ENCODE measurements at regions not wholly inside any gene's neighbourhood (a gene's known extent, or its start where the extent isn't known, plus 50 kb on each side); places are given as distances from the start of the nearest gene placed in this dataset.

- DNase-seq (ENCODE audit: low spot score), result no peak
Observed at GRCh38 chr21:19844334-19844733, 1153.9 kb upstream of the NCAM2 start.

DNA sequence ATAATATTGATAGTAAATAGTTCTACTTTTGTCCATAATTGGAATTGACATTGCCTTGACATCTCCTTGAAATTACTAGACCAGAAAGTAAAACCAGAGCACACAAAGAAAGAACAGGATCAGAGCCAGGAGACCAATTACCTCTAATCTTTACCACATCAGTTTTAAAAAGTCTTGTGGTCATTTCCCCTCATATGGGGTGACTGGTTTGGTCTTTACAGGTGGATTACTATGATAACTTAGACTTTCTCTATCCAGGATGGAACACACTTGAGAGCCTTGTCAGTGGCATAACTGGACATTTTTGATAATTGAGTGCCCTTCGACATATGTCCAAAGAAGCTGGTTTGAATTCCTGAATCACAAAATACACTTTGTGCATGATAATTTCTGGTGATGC is 1148.1 kb upstream of the NCAM2 start:
- DNase-seq (ENCODE audit: low spot score), result no peak

GRCh38 chr21:19853061-19853460 is 1145.1 kb upstream of the NCAM2 start:
- no peak for DNase-seq (ENCODE audit: low spot score)

DNA sequence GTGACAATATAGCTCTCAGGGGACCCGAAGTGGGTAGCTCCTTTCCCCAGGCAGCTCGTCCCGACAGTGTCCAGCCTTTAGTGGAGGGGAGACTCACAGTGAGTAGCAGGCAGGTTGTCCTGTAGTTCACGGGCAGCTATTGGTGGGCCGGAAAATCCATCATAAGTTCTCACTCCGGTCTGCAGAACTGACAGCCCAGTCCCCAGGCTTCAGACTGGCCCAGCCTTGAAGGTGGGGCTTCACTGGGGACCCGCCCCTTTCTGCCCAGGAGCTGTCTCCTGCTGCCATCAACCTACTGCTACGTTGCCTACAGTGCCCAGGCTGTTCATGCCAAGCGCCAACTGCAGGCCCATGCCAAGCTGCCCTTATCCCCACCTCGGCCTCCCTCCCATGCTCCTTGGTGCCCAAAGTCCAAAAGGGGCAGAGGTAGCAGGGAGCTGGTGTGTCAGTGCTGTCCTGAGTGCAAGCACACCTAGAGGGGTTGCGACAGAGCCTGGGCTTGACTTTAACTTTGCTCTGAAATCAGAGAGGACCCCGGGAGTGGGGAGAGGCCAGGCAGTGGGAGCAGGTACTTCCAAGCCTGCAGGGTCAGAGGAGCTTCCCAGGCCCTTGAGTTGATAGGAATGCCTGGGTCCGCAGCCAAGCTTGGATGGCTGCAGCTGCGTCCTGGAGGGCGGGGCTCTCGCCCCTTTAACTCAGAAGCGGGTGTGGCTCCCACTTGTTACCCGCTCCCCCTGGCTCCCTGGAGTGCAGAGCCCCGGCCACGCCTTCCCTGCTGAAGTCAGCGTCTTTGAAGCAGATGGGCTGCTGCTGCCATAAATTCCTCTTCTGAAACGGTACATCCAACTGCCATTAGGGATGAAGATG is 1144.3 kb upstream of the NCAM2 start:
- no peak for DNase-seq (ENCODE audit: low spot score)

GRCh38 chr21:19855522-19855921 is 1142.7 kb upstream of the NCAM2 start:
- no peak for DNase-seq (ENCODE audit: low spot score)

DNA sequence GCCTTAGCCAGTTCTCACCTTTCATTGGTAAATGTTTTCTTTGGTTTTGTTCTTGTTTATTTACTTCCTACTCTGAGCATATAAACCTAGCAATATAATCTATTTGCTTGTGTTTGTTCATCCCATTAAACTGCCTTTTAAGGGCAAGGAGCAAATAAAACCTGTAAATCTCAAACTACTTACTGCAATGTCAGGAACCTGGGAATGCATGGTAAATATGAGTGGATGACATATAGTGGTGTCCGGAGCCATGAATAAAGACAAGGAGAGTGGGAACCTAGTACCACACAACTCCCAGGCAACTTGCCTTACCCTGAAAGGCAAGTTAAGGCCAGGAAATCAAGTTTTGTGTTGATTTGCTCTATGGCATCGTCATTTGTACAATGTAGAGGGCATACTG is 1133.7 kb upstream of the NCAM2 start:
- no peak for DNase-seq (ENCODE audit: low spot score)

DNA sequence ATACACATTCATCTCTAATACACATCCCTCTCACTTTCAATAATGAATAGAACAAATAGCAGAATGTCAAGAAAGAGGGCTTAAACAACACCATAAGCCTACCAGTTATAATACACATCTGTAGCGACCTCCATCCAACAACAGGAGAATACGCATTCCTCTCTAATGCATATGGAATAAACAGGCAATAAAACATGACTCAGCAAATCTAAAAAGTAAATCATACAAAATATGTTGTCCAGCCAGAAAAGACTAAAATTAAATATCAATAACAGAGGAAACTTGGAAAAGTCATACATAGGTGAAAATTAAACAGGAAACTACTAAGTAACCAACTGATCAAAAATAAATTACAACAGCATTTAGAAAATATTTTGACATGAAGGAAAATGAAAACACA is 1127.5 kb upstream of the NCAM2 start:
- DNase-seq (ENCODE audit: low spot score), result no peak

GRCh38 chr21:19874521-19874920 is 1123.7 kb upstream of the NCAM2 start:
- no peak for DNase-seq (ENCODE audit: low spot score)

- no peak for DNase-seq (ENCODE audit: low spot score)
Observed at GRCh38 chr21:19878133-19878532, 1120.1 kb upstream of the NCAM2 start.

DNA sequence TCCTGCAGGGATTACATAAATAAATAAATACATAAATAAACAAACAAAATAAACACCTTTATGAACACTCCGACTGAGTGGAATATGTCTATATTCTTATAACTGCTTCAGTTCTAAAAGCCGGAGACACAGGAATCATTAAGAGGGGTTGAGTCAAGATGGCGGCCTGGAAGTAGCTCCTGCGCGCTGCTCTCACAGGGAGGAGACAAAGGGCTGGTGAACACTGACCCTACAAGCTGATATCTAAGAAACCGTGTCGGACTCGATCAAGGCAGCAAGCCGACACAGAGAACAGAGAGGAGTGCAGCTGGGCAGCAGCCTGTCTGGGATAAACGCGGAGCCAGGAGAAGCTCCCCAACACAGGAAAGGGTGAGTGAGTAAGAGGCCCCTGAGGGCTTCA is 1098.6 kb upstream of the NCAM2 start:
- DNase-seq (ENCODE audit: low spot score), result no peak

DNA sequence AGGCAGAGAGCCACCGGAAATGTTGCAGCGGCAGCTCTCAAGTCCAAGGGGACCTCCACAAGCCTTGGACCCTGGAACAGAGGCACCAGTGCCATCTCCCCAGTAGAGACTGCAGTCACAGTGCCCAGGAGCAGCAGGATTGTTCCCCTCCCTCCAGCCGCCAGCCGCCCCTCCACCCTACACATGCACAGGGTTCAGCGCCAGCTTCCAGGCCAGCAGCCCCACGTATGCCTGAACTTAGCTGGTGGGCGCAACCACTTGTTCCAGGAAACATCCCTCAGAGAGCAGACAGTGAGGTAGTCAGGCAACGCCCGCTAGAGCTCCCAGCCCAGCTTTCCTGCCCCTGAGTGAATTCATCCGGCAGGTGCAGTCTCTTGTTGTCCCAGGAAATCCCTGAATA is 1098.1 kb upstream of the NCAM2 start:
- DNase-seq (ENCODE audit: low spot score), result no peak

GRCh38 chr21:19908390-19908789 is 1089.8 kb upstream of the NCAM2 start:
- no peak for DNase-seq (ENCODE audit: low spot score)

- no peak for DNase-seq (ENCODE audit: low spot score)
Observed at GRCh38 chr21:19914028-19914427, 1084.2 kb upstream of the NCAM2 start.

DNA sequence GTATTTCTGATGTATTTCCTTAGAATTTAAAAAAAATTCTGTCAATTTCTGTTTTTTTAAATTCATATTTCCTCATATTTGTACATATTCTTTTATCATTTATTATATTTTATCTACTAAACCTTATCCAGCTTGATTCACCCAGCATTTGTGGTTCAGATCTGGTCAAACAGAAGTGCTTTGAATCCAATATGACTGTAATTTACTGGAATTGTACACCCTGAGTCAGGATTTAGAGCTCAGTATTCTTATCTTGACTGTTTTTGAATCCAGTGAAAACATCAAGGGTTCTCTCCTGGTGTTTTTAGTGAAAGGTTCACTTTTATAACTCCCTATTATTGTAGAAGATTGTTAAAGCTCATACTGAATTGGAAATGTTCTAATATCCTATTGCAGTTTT is 1077.0 kb upstream of the NCAM2 start:
- no peak for DNase-seq (ENCODE audit: low spot score)

GRCh38 chr21:19922122-19922521 is 1076.1 kb upstream of the NCAM2 start:
- DNase-seq (ENCODE audit: low spot score), result no peak

GRCh38 chr21:19935467-19935866 is 1062.7 kb upstream of the NCAM2 start:
- no peak for DNase-seq (ENCODE audit: low spot score)

GRCh38 chr21:19937619-19938018 is 1060.6 kb upstream of the NCAM2 start:
- no peak for DNase-seq (ENCODE audit: low spot score)

DNA sequence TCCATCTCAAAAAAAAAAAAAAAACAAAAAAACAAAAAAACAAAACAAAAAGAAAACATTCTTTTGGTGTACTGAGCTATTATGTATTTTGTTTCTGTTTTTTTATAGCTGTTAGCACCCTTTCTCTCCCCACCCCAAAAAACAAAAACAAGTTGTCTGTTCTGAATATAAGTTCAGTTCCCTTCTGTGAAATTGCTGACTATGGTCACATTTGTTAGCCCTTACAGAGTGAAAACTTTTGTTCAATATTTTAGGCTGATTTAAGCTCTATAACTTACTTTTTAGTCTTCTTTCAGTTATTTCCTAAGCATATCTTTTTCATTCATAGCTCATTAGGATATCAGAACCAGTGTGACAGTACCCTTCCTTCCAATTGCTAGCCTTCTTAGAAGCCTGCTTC is 1056.6 kb upstream of the NCAM2 start:
- DNase-seq (ENCODE audit: low spot score), result no peak

- no peak for DNase-seq (ENCODE audit: low spot score)
Observed at GRCh38 chr21:19950347-19950746, 1047.9 kb upstream of the NCAM2 start.

GRCh38 chr21:19969156-19969555 is 1029.1 kb upstream of the NCAM2 start:
- DNase-seq (ENCODE audit: low spot score), result no peak

DNA sequence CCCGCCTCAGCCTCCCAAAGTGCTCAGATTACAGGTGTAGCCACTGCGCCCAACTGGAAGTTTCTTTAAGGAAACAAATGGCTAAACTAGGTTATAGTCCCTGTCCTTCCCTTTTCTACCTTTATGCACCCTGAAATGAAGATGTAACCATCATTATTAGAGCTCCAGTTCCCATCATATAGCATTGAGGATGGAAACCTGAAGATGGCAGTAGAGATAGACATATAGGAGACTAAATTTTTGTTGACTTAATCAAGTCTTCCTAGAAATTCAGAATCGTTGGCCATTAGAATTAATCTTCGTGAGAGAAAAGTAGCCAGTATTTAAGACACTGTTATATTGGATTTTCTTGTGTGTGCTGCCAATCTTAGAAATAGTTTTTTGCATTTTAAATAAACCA is 1016.3 kb upstream of the NCAM2 start:
- DNase-seq (ENCODE audit: low spot score), result no peak

GRCh38 chr21:19986396-19986795 is 1011.8 kb upstream of the NCAM2 start:
- no peak for DNase-seq (ENCODE audit: low spot score)

GRCh38 chr21:19987671-19988070 is 1010.5 kb upstream of the NCAM2 start:
- DNase-seq (ENCODE audit: low spot score), result no peak

- DNase-seq (ENCODE audit: low spot score), result no peak
Observed at GRCh38 chr21:19992540-19992939, 1005.7 kb upstream of the NCAM2 start.
